ENCODE measurements at regions not wholly inside any gene's neighbourhood (a gene's known extent, or its start where the extent isn't known, plus 50 kb on each side); places are given as distances from the start of the nearest gene placed in this dataset.

DNA sequence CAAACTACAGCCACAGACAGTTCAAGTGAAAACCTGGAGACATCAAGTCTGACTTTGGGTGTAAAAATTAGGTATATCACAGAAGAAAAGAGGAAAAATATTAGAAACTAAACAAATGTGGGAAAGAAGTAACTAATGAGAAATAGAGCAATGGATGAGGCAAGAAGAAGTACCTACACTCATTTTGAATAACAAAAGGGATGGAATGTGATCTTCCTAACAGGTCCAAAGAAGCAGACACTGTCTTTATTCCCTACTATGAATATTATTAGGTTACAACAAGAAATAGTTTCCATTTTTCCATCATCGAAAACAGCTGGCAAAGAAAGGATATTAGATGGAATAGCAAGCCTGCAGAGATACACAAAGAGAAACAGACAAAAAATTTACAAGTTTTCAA lies 486.3 kb upstream of the FSHR start:
- H3K79me2 ChIP-seq (ENCODE audit: insufficient read depth, low read length) = no peaks in the 10 kb centered on the region
- H3K27me3 Mint-ChIP-seq (ENCODE audit: low read depth) = no peaks in the 10 kb centered on the region
- H3K23me2 ChIP-seq (ENCODE audit: insufficient read length, low read depth, low read length, poor library complexity, severe bottlenecking) = no peaks in the 10 kb centered on the region
- DNase-seq = no peak
- no peaks in the 10 kb centered on the region for H4K20me1 ChIP-seq (ENCODE audit: control insufficient read depth, insufficient read depth, insufficient read length)
- H2BK120ac ChIP-seq (ENCODE audit: low read depth, low read length, poor library complexity, severe bottlenecking) = no peak overlapping the region
- no CpG with 5 or more reads among the region's 1 CpG for WGBS (ENCODE audit: extremely low coverage, insufficient read length, low lambda C conversion rate)
- H3K4ac ChIP-seq (ENCODE audit: low read depth, low read length) = no peak overlapping the region
- H3K27me3 ChIP-seq (ENCODE audit: insufficient read depth, low read length) = no peaks in the 10 kb centered on the region
- no peak overlapping the region for H3K4me3 Mint-ChIP-seq
- peak overlapping the region in 2 of 3 experiments; percentile 76 to 89; a peak in 4 of 7 replicates for H3K27ac Mint-ChIP-seq
- no peak for TF ChIP-seq CTCF (conservative IDR thresholded peaks at IDR 0.05)
- H3K4me2 ChIP-seq (ENCODE audit: insufficient read depth, insufficient read length, low read length) = no peak overlapping the region
- H3K14ac ChIP-seq (ENCODE audit: insufficient read depth, low read length) = no peak overlapping the region
- no peak overlapping the region for H2BK12ac ChIP-seq (ENCODE audit: insufficient read length, low read depth, low read length)
- H3K9me3 Mint-ChIP-seq = no peaks in the 10 kb centered on the region
- no peaks in the 10 kb centered on the region for H3K9me3 ChIP-seq (ENCODE audit: control insufficient read depth, low read depth, low read length)
- H2AK5ac ChIP-seq (ENCODE audit: insufficient read length, low read length) = no peak overlapping the region
- H3K4me1 ChIP-seq (ENCODE audit: insufficient read depth, low read length) = no peaks in the 10 kb centered on the region; the same call in 1 of the 2 replicates
- H2BK20ac ChIP-seq (ENCODE audit: low read depth, low read length, poor library complexity, severe bottlenecking) = no peak overlapping the region
- no peak overlapping the region for H4K91ac ChIP-seq (ENCODE audit: insufficient read length, low read depth, low read length)
- H3T11ph ChIP-seq (ENCODE audit: low read length) = no peak overlapping the region
- no peak overlapping the region for H4K5ac ChIP-seq (ENCODE audit: insufficient read length, low read depth, low read length)
- no peak overlapping the region for H2BK15ac ChIP-seq (ENCODE audit: low read depth, low read length)
- no peak overlapping the region for H3K23ac ChIP-seq (ENCODE audit: insufficient read length, low read depth, low read length)
- H4K8ac ChIP-seq (replicated peaks; ENCODE audit: insufficient read length, low read depth, low read length) = no peak overlapping the region
- no peak overlapping the region for H2AFZ ChIP-seq (ENCODE audit: low read length)
- no peaks in the 10 kb centered on the region for H3K79me1 ChIP-seq (ENCODE audit: insufficient read depth, low read depth, low read length, poor library complexity, severe bottlenecking)
- no peaks in the 10 kb centered on the region for H3K36me3 Mint-ChIP-seq (ENCODE audit: insufficient read depth in 1 of 3, low read depth in 3 of 3)
- no peak overlapping the region for H3K56ac ChIP-seq (ENCODE audit: insufficient read length, low read depth, low read length)
- H3K27ac ChIP-seq (ENCODE audit: insufficient read length, low read depth, low read length) = no peak overlapping the region
- H3K9ac ChIP-seq (ENCODE audit: extremely low read depth, insufficient read length, low read length) = no peak overlapping the region
- H2BK5ac ChIP-seq (ENCODE audit: insufficient read length, low read length) = no peak overlapping the region
- H3K18ac ChIP-seq (ENCODE audit: insufficient read length, low read depth, low read length) = no peak overlapping the region
- peaks cover 13 to 16% of the 10 kb centered on the region in 2 experiments for H3K4me1 Mint-ChIP-seq
